ENCODE measurements at regions not wholly inside any gene's neighbourhood (a gene's known extent, or its start where the extent isn't known, plus 50 kb on each side); places are given as distances from the start of the nearest gene placed in this dataset.
A peak's percentile ranks its signal among the peaks of the same experiment; 100 is the strongest.

GRCh38 chrX:34365471-34365870 is 233.4 kb upstream of the FAM47A start:
- no peak for TF ChIP-seq POLR2A (IDR thresholded peaks at IDR 0.05)
- TF ChIP-seq, protein P1, sequence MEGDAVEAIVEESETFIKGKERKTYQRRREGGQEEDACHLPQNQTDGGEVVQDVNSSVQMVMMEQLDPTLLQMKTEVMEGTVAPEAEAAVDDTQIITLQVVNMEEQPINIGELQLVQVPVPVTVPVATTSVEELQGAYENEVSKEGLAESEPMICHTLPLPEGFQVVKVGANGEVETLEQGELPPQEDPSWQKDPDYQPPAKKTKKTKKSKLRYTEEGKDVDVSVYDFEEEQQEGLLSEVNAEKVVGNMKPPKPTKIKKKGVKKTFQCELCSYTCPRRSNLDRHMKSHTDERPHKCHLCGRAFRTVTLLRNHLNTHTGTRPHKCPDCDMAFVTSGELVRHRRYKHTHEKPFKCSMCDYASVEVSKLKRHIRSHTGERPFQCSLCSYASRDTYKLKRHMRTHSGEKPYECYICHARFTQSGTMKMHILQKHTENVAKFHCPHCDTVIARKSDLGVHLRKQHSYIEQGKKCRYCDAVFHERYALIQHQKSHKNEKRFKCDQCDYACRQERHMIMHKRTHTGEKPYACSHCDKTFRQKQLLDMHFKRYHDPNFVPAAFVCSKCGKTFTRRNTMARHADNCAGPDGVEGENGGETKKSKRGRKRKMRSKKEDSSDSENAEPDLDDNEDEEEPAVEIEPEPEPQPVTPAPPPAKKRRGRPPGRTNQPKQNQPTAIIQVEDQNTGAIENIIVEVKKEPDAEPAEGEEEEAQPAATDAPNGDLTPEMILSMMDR (IDR thresholded peaks at IDR 0.05): peak; percentile 37 to 63 (median 55)

All from right lobe of liver (tissue), 4 donors.